ENCODE measurements at regions not wholly inside any gene's neighbourhood (a gene's known extent, or its start where the extent isn't known, plus 50 kb on each side); places are given as distances from the start of the nearest gene placed in this dataset.

- H3K4me3 Mint-ChIP-seq: no peak overlapping the region
- no peaks in the 10 kb centered on the region for H3K79me2 ChIP-seq (ENCODE audit: insufficient read depth, low read length)
- H3K18ac ChIP-seq (ENCODE audit: insufficient read length, low read depth, low read length): no peak overlapping the region
- no peak overlapping the region for H2BK15ac ChIP-seq (ENCODE audit: low read depth, low read length)
- H2BK120ac ChIP-seq (ENCODE audit: low read depth, low read length, poor library complexity, severe bottlenecking): no peak overlapping the region
- peaks cover under 1 to 20% (median 7%) of the 10 kb centered on the region in 3 experiments for H3K36me3 Mint-ChIP-seq (ENCODE audit: insufficient read depth in 1 of 3, low read depth in 3 of 3)
- H3K27ac ChIP-seq (ENCODE audit: insufficient read length, low read depth, low read length): no peak overlapping the region
- H4K20me1 ChIP-seq (ENCODE audit: control insufficient read depth, insufficient read depth, insufficient read length): no peaks in the 10 kb centered on the region
- peak overlapping the region in 1 of 3 experiments; percentile 15; a peak in 1 of 7 replicates for H3K27ac Mint-ChIP-seq
- H4K8ac ChIP-seq (replicated peaks; ENCODE audit: insufficient read length, low read depth, low read length): no peak overlapping the region
- H3K79me1 ChIP-seq (ENCODE audit: insufficient read depth, low read depth, low read length, poor library complexity, severe bottlenecking): no peaks in the 10 kb centered on the region
- H2BK5ac ChIP-seq (ENCODE audit: insufficient read length, low read length): no peak overlapping the region
- H3K27me3 ChIP-seq (ENCODE audit: insufficient read depth, low read length): no peaks in the 10 kb centered on the region
- H4K5ac ChIP-seq (ENCODE audit: insufficient read length, low read depth, low read length): no peak overlapping the region
- no peak overlapping the region for H4K91ac ChIP-seq (ENCODE audit: insufficient read length, low read depth, low read length)
- no peak overlapping the region for H3K9ac ChIP-seq (ENCODE audit: extremely low read depth, insufficient read length, low read length)
- H3K9me3 ChIP-seq (ENCODE audit: control insufficient read depth, low read depth, low read length): no peaks in the 10 kb centered on the region
- no peak overlapping the region for H2BK12ac ChIP-seq (ENCODE audit: insufficient read length, low read depth, low read length)
- H3K4me2 ChIP-seq (ENCODE audit: insufficient read depth, insufficient read length, low read length): no peak overlapping the region
- no CpG with 5 or more reads among the region's 2 CpGs for WGBS (ENCODE audit: extremely low coverage, insufficient read length, low lambda C conversion rate)
- no peak overlapping the region for H3K4ac ChIP-seq (ENCODE audit: low read depth, low read length)
- H2BK20ac ChIP-seq (ENCODE audit: low read depth, low read length, poor library complexity, severe bottlenecking): no peak overlapping the region
- H3K23ac ChIP-seq (ENCODE audit: insufficient read length, low read depth, low read length): no peak overlapping the region
- no peak overlapping the region for H3K14ac ChIP-seq (ENCODE audit: insufficient read depth, low read length)
- no peaks in the 10 kb centered on the region for H3K27me3 Mint-ChIP-seq (ENCODE audit: low read depth)
- peaks cover 9 to 11% of the 10 kb centered on the region in 2 experiments for H3K4me1 Mint-ChIP-seq
- no peaks in the 10 kb centered on the region for H3K23me2 ChIP-seq (ENCODE audit: insufficient read length, low read depth, low read length, poor library complexity, severe bottlenecking)
- TF ChIP-seq CTCF (conservative IDR thresholded peaks at IDR 0.05): no peak
- no peak overlapping the region for H2AFZ ChIP-seq (ENCODE audit: low read length)
- no peak overlapping the region for H2AK5ac ChIP-seq (ENCODE audit: insufficient read length, low read length)
- H3T11ph ChIP-seq (ENCODE audit: low read length): no peak overlapping the region
- peaks cover 18 to 23% of the 10 kb centered on the region in 2 experiments for H3K9me3 Mint-ChIP-seq
- no peaks in the 10 kb centered on the region; the same call in 1 of the 2 replicates for H3K4me1 ChIP-seq (ENCODE audit: insufficient read depth, low read length)
- no peak for DNase-seq
- H3K56ac ChIP-seq (ENCODE audit: insufficient read length, low read depth, low read length): no peak overlapping the region
Measured at GRCh38 chr13:61918841-61919240, 503.2 kb upstream of the PCDH20 start.
